Activated CD8-positive, alpha-beta memory T cell treated with anti-CD3 and anti-CD28 coated beads for 48 hours (primary cell): ENCODE measurements at regions not wholly inside any gene's neighbourhood (a gene's known extent, or its start where the extent isn't known, plus 50 kb on each side); places are given as distances from the start of the nearest gene placed in this dataset.

Experiments used
- DNase-seq, 3 experiments: peaks; one replicate each; pipeline ENCODE4 v3.0.0-alpha.2; 2020; ENCODE audit warnings: low read depth in 2 of 3, low spot score in 2 of 3

GRCh38 chr20:39106791-39107190 is 144.6 kb downstream of the DHX35 start:
- no peak for DNase-seq

GRCh38 chr20:39105551-39105950 is 143.4 kb downstream of the DHX35 start:
- no peak for DNase-seq

- DNase-seq: no peak
Measured at GRCh38 chr20:39103732-39104131, 141.6 kb downstream of the DHX35 start.

- no peak for DNase-seq
Measured at GRCh38 chr20:39103305-39103704, 141.2 kb downstream of the DHX35 start.

GRCh38 chr20:39101895-39102294 is 139.8 kb downstream of the DHX35 start:
- no peak for DNase-seq

- DNase-seq: no peak
Measured at GRCh38 chr20:39100691-39101090, 138.5 kb downstream of the DHX35 start.

GRCh38 chr20:39097889-39098288 is 135.7 kb downstream of the DHX35 start:
- DNase-seq: no peak

- no peak for DNase-seq
Measured at GRCh38 chr20:39095870-39096269, 133.7 kb downstream of the DHX35 start.

- DNase-seq: no peak
Measured at GRCh38 chr20:39094391-39094790, 132.2 kb downstream of the DHX35 start.

GRCh38 chr20:39092733-39093410 is 130.7 kb downstream of the DHX35 start:
- DNase-seq: no peak

GRCh38 chr20:39090906-39091305 is 128.8 kb downstream of the DHX35 start:
- DNase-seq: no peak

GRCh38 chr20:39089797-39090196 is 127.7 kb downstream of the DHX35 start:
- DNase-seq: no peak
